NCI-H2081 (cell line): ENCODE measurements at regions not wholly inside any gene's neighbourhood (a gene's known extent, or its start where the extent isn't known, plus 50 kb on each side); places are given as distances from the start of the nearest gene placed in this dataset.
"Not testable (repeated sequence)": the region's sequence is repeated elsewhere in the genome, so short reads cannot be mapped to it uniquely, and the experiment has no call there.

Source experiments
- DNase-seq, 2 experiments: peaks; one replicate each; lab custom pipeline; 2025; lab: John Stamatoyannopoulos, UW

DNA sequence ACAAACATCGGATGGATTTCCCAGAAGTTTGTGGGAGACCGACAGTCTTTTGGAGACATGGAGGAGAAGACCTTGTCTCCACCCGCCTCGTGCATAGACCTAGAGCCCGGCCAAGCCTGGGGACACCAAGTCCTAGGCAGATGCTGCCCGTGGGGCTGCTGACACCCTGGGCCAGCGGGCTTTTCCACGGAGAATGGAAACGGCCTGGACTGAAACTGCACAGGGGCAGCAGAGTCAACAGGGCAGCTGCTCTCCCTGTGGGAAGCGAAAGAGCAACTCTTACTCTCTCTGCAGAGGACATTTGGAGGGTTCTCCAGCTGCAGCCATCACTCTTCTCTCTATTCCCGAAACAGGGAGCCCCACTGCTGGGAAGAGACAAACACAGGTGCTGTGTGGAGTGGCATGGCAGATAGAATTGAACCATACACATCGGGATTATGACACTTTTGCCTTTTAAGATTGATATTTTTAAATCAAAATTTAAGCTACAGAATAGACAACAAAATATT is 401.2 kb downstream of the THBS2 start:
- no peak for DNase-seq

DNA sequence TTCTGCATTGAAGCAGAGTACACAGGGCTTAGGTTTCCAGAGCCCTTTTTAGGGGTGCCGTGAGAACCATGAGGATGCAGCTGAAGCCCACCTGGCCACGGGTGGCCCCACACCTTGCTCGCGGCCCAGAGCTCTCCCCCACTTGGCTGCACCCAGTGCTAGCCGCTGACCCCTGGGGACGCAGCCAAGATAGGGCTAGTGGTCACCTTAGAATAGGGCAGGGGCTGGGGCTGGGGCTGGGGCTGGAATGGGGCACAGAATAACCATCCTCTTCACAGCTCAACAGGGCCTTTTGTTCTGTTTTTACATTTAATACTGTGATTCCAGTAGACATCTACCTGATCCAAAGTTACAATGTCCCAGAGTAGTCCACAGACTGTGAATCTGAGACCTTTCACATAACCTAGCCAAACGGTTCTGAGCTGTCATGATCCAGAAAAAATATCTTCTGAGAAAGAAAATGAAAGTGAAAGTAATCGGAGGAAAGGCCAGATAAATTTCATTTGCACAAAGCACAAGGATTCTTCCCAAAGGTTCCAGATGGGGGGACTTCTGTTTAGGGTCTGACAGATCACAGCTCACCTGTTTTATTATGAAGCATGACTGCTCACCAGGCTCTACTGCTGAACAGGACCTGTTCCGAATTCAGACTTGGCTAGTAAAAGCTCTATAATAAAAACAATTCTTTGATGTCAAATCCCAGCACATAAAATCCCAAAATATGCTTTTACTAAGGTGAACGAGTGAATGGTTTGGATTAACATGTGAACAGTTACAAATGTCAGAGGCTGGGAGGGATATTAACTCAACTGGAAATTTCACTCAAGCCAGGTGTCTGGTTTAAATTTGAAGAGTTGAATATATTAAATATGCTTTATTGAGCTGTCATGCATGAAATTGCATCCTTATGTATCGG is 401.9 kb downstream of the THBS2 start:
- DNase-seq: no peak

DNA sequence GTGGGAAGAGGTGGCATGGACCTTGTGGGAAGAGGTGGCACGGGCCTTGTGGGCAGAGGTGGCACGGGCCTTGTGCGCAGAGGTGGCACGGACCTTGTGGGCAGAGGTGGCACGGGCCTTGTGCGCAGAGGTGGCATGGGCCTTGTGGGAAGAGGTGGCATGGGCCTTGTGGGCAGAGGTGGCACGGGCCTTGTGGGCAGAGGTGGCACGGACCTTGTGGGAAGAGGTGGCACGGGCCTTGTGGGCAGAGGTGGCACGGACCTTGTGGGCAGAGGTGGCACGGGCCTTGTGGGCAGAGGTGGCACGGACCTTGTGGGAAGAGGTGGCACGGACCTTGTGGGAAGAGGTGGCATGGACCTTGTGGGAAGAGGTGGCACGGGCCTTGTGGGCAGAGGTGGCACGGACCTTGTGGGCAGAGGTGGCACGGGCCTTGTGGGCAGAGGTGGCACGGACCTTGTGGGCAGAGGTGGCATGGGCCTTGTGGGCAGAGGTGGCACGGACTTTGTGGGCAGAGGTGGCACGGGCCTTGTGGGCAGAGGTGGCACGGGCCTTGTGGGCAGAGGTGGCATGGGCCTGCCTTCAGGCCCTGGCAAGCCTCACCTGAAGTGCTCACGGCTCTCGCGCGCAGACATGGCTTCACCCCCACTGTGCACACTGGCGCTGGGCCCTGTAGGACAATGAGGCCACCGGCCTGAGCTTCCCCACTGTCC is 403.5 kb downstream of the THBS2 start:
- not testable (repeated sequence) for DNase-seq

DNA sequence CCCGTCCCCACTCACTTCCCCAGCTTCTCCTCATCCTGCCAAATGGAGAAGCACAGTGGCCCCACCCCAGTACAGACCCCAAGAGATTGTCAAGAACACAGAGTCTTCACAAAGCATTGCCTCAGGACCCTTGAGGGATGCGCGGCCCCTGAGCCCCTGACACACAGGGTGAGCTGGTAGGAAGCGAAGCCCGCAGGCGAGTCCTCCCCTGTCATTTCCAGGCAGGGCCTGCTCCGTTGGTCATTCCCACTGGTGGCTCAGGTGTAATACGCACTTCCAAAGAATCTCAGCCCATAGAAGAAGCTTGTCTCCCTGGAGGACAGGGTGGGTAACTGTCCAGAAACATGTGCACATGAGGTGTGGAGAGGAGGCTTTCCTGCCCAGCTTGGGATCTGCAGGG is 404.2 kb downstream of the THBS2 start:
- DNase-seq: no peak

DNA sequence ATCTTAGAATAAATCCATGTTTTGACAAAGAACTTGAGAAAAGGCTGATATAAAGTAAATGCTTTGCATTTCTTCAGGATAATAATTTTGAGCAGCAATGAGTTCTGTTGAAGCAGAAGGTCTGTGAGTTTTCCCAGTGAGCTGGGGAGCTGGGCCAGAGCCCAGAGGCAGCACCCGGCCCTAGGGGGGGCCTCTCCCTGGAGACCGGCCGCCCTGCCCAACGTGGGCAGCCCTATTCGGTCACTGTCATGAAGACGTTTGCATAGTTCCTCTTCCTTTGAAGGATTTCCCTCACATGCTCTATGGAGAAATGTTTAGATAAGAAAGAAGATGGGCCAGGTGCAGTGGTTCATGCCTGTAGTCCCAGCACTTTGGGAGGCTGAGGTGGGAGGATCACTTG is 404.8 kb downstream of the THBS2 start:
- DNase-seq: no peak

DNA sequence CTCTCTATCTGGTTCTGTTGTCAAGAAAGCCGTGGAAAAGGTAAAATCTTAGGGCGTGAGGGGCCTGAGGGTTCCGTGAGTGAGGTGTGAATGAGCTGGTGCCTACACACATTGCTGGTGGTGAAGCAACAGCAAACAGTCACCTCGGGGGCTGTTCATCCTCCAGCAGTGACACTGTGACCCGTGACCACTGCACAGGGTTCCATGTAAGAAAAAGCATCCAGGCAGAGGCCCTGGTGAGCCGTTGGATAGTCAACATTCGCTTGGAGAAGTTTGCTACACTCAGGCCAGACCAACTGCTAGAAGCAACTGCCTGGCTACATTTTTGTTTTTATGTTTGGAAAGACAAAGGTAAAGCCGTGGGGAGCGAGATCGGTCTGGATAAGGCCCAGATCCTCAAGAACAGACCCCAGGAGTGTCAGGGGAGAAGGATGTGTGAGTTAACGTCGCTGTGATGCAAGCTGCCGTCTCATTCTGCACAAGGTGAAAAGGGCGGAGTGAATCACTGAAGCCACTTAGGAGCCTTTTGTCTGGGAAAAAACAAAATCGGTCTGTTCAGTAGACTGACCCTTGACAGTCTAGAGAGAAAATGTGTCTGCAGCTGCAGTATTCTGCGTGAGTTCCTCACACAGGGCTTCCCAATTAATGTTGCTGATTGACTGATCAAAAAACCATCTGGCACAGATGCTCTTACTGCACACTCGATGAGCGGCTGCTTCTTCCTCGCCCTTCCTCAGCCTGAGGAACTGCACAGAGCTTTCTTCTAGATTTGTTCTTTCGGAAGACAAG is 404.0 kb downstream of the SMOC2 start:
- DNase-seq: no peak

DNA sequence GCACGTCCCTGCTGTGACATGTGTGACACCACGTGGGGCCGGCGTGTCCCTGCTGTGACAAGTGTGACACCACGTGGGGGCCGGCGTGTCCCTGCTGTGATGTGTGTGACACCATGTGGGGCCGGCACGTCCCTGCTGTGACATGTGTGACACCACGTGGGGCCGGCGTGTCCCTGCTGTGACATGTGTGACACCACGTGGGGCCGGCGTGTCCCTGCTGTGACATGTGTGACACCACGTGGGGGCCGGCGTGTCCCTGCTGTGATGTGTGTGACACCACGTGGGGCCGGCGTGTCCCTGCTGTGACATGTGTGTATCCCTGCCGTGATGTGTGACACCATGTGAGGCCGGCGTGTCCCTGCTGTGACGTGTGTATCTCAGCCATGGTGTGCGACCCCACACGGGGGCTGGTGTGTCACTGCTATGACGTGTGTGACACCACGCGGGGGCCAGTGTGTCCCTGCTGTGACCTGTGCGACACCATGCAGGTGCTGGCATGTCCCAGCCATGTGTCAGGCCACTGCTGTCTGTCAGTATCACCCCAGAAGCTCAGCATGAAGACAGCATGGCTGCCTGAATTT is 401.7 kb downstream of the SMOC2 start:
- DNase-seq: not testable (repeated sequence)

DNA sequence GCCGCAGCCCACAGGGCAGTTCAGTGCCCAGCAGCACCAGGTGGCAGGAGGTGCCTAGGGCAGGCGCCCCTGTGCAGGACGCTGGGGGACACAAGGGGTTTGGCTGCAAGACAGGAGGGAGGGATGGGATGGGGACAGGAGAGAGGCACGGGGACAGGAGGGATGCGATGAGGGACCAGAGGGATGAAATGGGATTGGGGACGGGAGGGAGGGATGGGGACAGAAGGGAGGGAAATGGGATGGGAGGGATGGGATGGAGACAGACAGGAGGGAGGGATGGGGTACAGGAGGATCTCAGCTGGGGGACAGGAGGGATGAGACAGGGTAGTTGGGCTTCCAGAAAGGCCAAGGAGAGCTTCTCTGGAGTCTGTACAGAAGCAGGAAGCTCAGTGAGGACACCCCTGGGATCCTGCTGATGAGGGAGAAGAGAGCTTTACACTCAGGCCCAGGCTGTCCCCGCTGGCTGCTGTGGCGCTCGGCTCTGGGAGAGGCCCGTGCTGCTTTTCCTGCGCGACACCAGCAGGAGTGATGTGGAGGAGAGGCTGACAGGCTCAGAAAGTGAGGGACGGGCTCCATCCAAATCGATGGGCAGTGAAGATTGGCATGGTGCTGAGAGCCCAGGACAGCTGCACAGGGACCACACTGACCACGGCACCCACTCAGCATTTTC is 400.8 kb downstream of the SMOC2 start:
- DNase-seq: no peak

DNA sequence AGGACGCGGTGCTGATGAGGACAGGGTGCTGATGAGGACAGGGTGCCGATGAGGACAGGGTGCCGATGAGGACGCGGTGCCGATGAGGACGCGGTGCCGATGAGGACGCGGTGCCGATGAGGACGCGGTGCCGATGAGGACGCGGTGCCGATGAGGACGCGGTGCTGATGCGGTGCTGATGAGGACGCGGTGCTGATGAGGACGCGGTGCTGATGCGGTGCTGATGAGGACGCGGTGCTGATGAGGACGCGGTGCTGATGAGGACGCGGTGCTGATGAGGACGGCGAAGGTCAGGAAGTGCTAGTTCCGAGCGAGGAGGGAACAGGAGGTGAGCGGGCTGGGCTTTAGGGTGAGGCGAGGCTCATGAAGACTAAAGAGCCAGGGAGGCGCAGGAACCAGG is 399.9 kb downstream of the SMOC2 start:
- not testable (repeated sequence) for DNase-seq

DNA sequence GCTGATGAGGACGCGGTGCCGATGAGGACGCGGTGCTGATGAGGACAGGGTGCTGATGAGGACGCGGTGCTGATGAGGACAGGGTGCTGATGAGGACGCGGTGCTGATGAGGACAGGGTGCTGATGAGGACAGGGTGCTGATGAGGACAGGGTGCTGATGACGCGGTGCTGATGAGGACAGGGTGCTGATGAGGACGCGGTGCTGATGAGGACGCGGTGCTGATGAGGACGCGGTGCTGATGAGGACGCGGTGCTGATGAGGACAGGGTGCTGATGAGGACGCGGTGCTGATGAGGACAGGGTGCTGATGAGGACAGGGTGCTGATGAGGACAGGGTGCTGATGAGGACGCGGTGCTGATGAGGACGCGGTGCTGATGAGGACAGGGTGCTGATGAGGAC is 399.3 kb downstream of the SMOC2 start:
- not testable (repeated sequence) for DNase-seq

DNA sequence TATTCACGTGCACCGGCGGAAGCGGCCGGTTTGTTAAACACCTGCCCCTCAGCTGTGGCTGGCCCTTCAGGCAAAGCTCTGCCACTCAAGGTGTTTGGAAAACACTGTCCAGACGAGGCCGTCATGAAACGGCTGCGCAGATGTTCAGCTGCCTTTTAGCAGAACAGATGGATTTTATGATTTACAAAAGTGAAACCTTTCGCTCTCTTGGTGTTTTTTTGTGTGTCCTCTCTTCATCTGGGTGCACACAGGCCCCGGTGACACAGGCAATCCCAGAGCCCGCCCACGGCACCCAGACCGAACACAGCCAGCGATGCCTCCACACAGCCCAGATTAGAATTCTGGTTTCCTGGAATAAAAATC is 397.0 kb downstream of the SMOC2 start:
- DNase-seq: peak in 1 of 2 experiments; percentile 32

DNA sequence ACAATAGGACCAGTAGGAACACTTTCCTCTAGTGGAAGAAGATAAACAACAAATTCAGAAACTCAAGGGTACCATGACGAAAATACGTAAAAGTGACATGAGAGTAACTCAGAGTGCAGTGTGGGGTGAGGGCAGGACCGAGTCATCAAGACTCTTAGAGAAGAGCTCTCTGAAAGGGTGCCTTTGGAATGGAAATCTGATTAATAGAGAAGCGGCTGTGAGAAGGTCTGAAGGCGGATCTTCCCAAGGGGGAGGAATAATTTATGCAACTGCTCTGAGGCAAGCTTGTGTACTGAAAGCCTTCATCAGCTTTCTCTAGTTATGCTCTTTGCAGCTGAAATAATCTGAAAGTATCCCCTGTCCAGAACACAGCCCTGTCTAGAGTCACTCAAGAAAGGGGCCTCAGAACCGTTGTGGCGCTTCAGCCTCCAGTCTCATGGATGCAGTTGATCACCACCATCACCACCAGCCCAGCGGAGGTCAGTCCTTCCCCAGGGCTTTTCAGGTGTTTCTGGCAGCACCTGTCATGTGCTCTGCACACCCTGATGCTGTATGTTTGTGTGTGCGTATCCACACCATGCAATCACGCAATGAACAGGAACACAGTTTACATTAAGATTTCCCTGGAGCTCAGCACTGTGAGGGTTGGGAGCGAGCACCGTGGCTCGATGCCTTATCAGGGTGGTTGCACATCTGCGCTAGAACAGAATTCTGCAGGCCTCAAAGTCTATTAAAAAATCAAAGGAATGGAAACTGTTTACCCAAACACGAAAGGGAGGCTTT is 396.5 kb downstream of the SMOC2 start:
- no peak for DNase-seq

DNA sequence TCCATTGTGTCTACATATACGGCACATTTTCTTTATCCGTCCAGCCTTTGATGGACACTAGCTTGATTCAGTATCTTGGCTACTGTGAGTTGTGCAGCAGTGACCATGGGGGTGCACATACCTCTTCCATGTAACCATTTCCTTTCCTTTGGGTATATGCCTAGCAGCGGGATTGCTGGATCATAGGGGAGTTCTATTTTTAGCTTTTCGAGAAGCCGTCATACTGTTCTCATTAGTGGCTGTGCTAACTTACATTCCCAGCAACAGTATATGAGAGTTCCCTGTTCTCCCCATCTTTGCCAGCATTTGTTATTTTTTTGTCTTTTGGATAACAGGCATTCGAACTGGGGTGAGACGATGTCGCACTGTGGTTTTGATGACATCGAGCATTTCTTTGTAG is 395.0 kb downstream of the SMOC2 start:
- no peak for DNase-seq

DNA sequence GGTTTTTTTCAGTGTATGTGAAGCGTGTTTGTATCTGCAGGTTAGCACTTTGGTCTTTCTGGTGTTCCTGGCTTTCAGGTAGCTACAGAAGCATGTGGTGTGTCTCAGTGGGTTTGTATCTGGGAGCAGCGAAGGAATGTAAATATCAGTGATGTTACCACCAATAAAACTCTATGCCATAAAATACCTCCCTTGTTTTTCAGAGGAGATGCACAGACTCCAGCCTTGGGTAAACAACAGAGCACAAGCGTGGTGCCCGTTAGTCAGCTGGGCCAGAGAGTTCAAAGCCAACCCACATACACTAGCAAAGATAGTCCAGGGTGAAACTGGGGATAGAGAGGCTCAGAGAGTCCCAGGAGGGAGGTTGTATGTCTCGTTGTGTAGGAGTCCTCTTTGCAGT is 393.8 kb downstream of the SMOC2 start:
- no peak for DNase-seq

DNA sequence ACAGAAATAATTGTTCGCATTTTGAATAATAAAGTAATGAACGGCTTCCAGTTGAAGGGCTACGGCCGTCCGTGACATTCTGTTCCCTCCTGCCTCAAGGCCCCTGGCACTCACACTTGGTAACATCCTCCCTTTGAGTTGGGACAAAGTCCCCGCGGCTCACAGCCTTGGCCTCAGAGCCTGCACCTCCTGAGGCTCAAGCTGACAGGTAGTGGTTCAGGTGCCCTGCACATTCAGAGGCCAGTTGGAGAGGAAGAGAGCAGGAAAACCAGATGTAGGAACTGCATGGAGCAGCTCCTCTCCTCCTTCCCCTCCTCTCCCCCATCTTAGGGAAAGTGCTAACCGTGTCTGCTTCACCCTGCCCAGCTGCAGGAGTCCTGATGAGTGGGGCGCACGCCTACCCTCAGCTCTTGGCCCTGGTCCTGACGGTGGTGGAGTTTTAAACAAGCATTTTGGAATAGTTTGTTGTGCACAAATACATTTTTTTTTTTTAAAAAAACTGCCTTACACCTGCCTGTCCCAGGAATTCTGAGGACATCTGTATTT is 393.1 kb downstream of the SMOC2 start:
- no peak for DNase-seq

DNA sequence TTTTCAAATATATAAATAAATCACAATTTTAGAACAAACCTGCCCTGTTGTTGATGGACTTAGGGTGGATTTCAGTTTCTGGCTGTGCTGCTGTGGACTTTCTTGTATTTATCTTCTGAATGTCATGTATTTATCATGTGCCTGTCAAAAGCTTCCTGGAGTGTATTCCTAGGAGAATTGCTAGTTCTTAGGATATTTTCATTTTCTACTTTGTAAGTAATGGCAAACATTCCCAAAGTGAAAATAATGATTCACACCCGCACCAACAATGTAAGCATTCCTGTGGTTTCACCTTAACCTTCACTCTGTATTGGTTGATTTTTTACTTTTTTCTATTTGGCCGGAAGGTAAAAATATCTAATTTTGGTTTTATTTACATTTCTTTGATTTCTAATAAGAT is 387.8 kb downstream of the SMOC2 start:
- DNase-seq: no peak

DNA sequence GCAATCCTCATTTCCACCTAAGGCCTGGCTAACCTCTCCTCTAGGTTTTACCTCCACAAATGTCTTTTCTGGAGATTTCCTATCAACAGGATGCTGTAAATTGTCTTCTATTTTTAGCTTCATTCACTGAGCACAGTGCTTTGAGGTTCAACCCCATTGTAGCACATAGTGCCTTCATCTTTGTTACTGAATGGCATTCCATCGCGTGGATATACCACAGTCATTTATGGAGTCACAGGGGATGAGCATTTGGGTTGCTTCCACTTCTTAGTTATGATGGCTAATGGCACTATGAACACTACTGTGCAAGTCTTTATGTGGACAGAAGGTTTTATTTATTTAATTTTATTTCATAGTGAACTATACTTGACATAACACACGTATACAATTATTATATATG is 387.1 kb downstream of the SMOC2 start:
- no peak for DNase-seq

DNA sequence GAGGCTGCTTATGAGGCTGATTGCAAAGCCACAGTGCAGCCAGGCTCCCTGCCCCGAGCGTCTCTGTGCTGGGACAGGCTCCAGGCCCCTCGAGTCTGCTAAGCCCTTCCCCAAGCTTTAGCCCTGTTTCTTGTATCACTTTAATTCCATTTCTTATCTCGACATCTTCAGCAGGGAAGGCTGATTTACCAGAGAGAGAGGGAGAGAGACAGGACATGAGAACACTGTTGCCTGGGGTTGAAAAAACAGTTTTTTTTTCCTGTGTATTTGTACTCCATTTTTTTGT is 386.5 kb downstream of the SMOC2 start:
- no peak for DNase-seq

DNA sequence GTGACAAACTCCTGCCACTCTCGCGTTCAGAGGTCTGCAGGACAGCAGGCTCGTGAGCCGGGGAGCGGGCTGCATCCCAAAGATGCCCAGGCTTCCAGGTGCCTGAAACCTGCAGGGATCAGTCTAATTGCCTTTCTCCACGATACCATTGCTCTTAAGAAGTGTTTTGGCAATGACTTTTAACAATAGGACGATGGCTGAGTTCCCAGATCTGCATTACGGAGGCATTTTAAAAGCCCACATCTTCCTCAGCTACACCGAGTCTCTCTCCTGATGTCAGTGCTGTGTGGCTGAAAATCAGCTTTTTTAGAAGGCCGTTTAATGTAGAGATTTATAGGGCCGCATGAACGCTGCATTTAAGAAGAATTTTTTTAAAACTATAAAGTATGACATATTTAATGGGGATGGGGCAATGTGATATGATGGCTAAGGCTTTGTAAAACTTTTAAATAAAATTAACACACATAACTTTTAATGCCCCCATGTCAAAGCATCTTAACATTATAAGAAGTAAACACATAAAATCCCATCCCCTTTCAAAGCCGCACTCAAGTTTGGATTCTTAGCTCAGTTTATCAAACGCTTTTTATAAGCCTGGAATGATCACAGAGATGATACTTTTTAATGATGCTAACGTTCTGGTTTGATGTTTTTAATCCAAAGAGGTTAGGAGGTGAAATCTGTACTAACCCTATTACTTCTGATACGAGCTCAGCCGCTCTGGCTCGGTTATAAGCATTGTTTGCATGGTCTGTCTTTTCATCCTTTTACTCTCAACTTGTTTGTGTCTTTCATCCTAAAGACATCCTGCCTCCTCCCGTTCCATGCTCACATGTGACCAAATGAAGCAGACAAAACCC is 386.0 kb downstream of the SMOC2 start:
- peak in 1 of 2 experiments; percentile 16 for DNase-seq

DNA sequence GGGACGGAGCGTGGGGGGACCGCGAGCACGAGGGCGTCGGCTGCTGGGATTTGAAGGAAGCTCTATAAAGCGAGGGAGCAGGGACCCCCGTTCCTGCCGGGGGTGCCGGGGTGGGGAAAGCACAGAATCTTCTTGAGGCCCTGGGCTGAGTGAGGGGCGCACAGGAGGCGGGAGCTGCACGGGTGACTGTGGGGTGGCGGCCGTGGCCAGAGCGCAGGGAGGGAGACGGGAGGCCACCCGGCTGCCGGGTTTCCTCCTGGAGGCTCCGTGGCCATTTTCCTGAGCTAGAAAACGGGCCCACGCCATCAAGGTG is 385.1 kb downstream of the SMOC2 start:
- no peak for DNase-seq
